PC-9 (cell line): ENCODE measurements at regions not wholly inside any gene's neighbourhood (a gene's known extent, or its start where the extent isn't known, plus 50 kb on each side); places are given as distances from the start of the nearest gene placed in this dataset.
A peak's percentile ranks its signal among the peaks of the same experiment; 100 is the strongest.

Experiments
- BruUV-seq: library from RNA; stranded (reverse); fragments of 400-500 nt; replicated peaks from 2 replicates; lab custom pipeline; 2021; lab: Mats Ljungman, UMichigan
- CTCF ChIA-PET: fragments of 300-600 bp; sonication (Branson Sonifier 250); formaldehyde crosslinking; loops from one replicate; lab custom pipeline; 2022; ENCODE audit warnings: antibody characterized with exemption; lab: Charles Lee
- POLR2A ChIA-PET: fragments of 300-600 bp; sonication (Branson Sonifier 250); formaldehyde crosslinking; loops from one replicate; lab custom pipeline; 2022; ENCODE audit warnings: antibody characterized with exemption; ENCODE audit not compliant: unreplicated experiment; lab: Charles Lee
- DNase-seq, 2 experiments: peaks; one replicate each; pipeline versions ENCODE4 v3.0.0 to v3.0.0-alpha.2; 2015 to 2022; ENCODE audit warnings: mixed read lengths in 1 of 2
- H2AFZ ChIP-seq: fragments of 200-600 bp; sonication (generic); 2 replicates; pipeline ENCODE4 v1.8.1; 2017; ENCODE audit warnings: antibody characterized with exemption
- H3F3A ChIP-seq: fragments of 200-600 bp; sonication (generic); 2 replicates; pipeline ENCODE4 v1.8.1; 2017; ENCODE audit warnings: antibody characterized with exemption, mild to moderate bottlenecking, low read depth; ENCODE audit not compliant: insufficient read depth
- H3K27ac ChIP-seq: fragments of 200-600 bp; sonication (generic); 2 replicates; pipeline ENCODE4 v1.6.1; 2016; ENCODE audit warnings: mixed run types
- H3K27me3 ChIP-seq: fragments of 200-600 bp; sonication (generic); 2 replicates; pipeline ENCODE4 v1.6.1; 2016; ENCODE audit warnings: low read depth, mixed run types; ENCODE audit not compliant: insufficient read depth
- H3K36me3 ChIP-seq: fragments of 200-600 bp; sonication (generic); 2 replicates; pipeline ENCODE4 v1.6.1; 2016; ENCODE audit warnings: low read depth, mixed run types
- H3K4me1 ChIP-seq: fragments of 200-600 bp; sonication (generic); replicated peaks from 2 replicates; pipeline ENCODE4 v1.6.1; 2016; ENCODE audit warnings: mixed run types; ENCODE audit not compliant: insufficient read depth
- H3K4me2 ChIP-seq: fragments of 200-600 bp; sonication (generic); 2 replicates; pipeline ENCODE4 v1.6.1; 2017; ENCODE audit warnings: mixed run types
- H3K4me3 ChIP-seq: fragments of 200-600 bp; sonication (generic); 2 replicates; pipeline ENCODE4 v1.6.1; 2016; ENCODE audit warnings: mixed run types
- H3K79me2 ChIP-seq: fragments of 200-600 bp; sonication (generic); 2 replicates; pipeline ENCODE4 v1.6.1; 2017; ENCODE audit warnings: low read depth, mixed run types
- H3K9me2 ChIP-seq: fragments of 200-600 bp; sonication (generic); 2 replicates; pipeline ENCODE4 v1.8.1; 2017; ENCODE audit warnings: mild to moderate bottlenecking; ENCODE audit not compliant: insufficient read depth
- H3K9me3 ChIP-seq: fragments of 200-600 bp; sonication (generic); 2 replicates; pipeline ENCODE4 v1.8.1; 2016; ENCODE audit warnings: low read depth; ENCODE audit not compliant: insufficient read depth
- H4K20me1 ChIP-seq: fragments of 200-600 bp; sonication (generic); 2 replicates; pipeline ENCODE4 v1.8.1; 2017; ENCODE audit not compliant: insufficient read depth
- EZH2 ChIP-seq: fragments of 200-600 bp; sonication (generic); IDR thresholded peaks from 2 replicates; pipeline ENCODE4 v1.8.0; 2017; ENCODE audit warnings: antibody characterized with exemption, low read depth
- intact Hi-C: fragments of 100-400 bp; cut with micrococcal nuclease; formaldehyde crosslinking; loops from one replicate; pipeline ENCODE4 v1.10.0; 2022; ENCODE audit not compliant: unreplicated experiment
- TF ChIP-seq, protein P1 (sequence below): fragments of 200-600 bp; sonication (generic); conservative IDR thresholded peaks from 2 replicates; pipeline ENCODE4 v1.6.1; 2017; ENCODE audit warnings: mixed run types, antibody characterized with exemption, mild to moderate bottlenecking, moderate library complexity

DNA sequence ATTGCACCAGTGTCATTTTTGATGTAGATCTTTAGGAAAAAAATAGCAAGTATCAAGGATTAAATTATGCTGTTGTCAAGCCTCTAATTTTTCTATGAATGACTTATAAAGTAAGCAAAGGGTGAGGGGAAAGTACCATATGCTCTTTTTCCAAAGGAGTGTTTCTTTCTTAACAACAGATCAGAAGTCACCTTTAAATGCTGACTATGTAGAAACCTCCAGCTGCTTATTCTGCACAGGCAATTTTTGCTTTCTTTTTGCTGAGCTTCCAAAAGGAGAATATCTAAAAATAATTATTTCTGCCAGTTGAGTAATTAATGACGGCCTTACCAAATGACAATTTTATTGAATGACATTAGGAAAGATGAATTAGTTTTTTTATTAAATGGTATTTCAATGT lies 390.6 kb upstream of the MANEA start:
- DNase-seq = no peak
- CTCF ChIA-PET = no interaction called here

GRCh38 chr6:95197590-95197989 lies 379.7 kb upstream of the MANEA start:
- H2AFZ ChIP-seq = no peak overlapping the region
- ChIA-PET POLR2A (no interaction called here), CTCF (no interaction called here)
- no peaks in the 10 kb centered on the region for H3K9me3 ChIP-seq
- no peaks in the 10 kb centered on the region for H3F3A ChIP-seq
- H3K27me3 ChIP-seq = no peaks in the 10 kb centered on the region
- H3K79me2 ChIP-seq = no peaks in the 10 kb centered on the region
- intact Hi-C loops = no loop called here
- no peak overlapping the region for H3K4me3 ChIP-seq
- no TSS peak for BruUV-seq
- H3K36me3 ChIP-seq = no peaks in the 10 kb centered on the region
- DNase-seq = no peak
- no peak overlapping the region for H3K4me2 ChIP-seq
- H3K9me2 ChIP-seq = peaks cover 5% of the 10 kb centered on the region; the same call in 1 of the 2 replicates
- H3K4me1 ChIP-seq = no peaks in the 10 kb centered on the region
- no peak for TF ChIP-seq EZH2
- TF ChIP-seq, protein P1, sequence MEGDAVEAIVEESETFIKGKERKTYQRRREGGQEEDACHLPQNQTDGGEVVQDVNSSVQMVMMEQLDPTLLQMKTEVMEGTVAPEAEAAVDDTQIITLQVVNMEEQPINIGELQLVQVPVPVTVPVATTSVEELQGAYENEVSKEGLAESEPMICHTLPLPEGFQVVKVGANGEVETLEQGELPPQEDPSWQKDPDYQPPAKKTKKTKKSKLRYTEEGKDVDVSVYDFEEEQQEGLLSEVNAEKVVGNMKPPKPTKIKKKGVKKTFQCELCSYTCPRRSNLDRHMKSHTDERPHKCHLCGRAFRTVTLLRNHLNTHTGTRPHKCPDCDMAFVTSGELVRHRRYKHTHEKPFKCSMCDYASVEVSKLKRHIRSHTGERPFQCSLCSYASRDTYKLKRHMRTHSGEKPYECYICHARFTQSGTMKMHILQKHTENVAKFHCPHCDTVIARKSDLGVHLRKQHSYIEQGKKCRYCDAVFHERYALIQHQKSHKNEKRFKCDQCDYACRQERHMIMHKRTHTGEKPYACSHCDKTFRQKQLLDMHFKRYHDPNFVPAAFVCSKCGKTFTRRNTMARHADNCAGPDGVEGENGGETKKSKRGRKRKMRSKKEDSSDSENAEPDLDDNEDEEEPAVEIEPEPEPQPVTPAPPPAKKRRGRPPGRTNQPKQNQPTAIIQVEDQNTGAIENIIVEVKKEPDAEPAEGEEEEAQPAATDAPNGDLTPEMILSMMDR = no peak
- no peaks in the 10 kb centered on the region for H4K20me1 ChIP-seq
- H3K27ac ChIP-seq = no peak overlapping the region

More for the DNA sequence above, 390.6 kb upstream of the MANEA start:
- H3K79me2 ChIP-seq = no peaks in the 10 kb centered on the region
- no peaks in the 10 kb centered on the region for H3K36me3 ChIP-seq
- BruUV-seq = no TSS peak
- intact Hi-C loops = no loop called here
- no peaks in the 10 kb centered on the region for H3K9me3 ChIP-seq
- no peak overlapping the region for H3K4me2 ChIP-seq
- TF ChIP-seq EZH2 = no peak
- TF ChIP-seq, protein P1 = no peak
- no peaks in the 10 kb centered on the region for H3F3A ChIP-seq
- no peaks in the 10 kb centered on the region for H3K9me2 ChIP-seq
- H3K4me1 ChIP-seq = no peaks in the 10 kb centered on the region
- no peak overlapping the region for H2AFZ ChIP-seq
- POLR2A ChIA-PET = no interaction called here
- H4K20me1 ChIP-seq = no peaks in the 10 kb centered on the region
- no peak overlapping the region for H3K4me3 ChIP-seq
- no peak overlapping the region for H3K27ac ChIP-seq
- no peaks in the 10 kb centered on the region for H3K27me3 ChIP-seq

DNA sequence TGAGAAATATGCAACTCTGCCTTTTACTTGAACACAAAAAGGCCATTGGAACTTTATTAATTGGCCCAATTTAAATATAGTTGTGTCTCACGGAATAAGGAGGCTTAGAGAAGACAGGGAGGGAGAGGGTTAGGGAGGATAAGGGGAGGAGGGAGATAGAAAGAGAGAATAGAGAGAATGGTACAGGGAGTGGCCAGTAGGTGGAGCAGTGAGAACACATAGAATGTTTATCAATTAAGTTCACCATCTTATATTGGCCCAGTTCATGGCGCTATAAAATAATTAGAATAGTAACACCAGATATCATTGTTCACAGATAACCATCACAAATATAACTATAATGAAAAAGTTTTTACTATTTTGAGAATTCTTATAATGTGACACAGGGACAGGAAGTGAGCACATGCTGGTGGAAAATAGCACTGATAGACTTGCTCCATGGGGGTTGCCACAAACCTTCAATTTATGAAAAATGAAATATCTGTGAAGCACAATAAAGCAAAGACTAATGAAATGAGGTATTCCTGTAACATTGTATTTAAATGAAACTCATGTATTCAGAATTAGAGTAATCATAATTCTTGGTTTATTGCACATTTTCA lies 374.1 kb upstream of the MANEA start:
- Histone ChIP-seq H3K79me2 (no peaks in the 10 kb centered on the region), H3K27ac (no peak overlapping the region), H3K4me2 (no peak overlapping the region), H3K9me2 (no peaks in the 10 kb centered on the region), H3K9me3 (no peaks in the 10 kb centered on the region), H2AFZ (no peak overlapping the region), H3K27me3 (no peaks in the 10 kb centered on the region), H3K4me1 (no peaks in the 10 kb centered on the region), H3F3A (no peaks in the 10 kb centered on the region), H3K4me3 (no peak overlapping the region), H4K20me1 (no peaks in the 10 kb centered on the region), H3K36me3 (no peaks in the 10 kb centered on the region)
- BruUV-seq = no TSS peak
- TF ChIP-seq, protein P1 = peak; percentile 86
- no peak for TF ChIP-seq EZH2
- peak in 1 of 2 experiments; percentile 4 for DNase-seq
- intact Hi-C loops = loop anchor here (10.0 kb wide), 1 partner anchor 152 kb away; no protein-coding TSS in a partner anchor
- CTCF ChIA-PET = no interaction called here
- POLR2A ChIA-PET = no interaction called here
